ENCODE measurements at regions not wholly inside any gene's neighbourhood (a gene's known extent, or its start where the extent isn't known, plus 50 kb on each side); places are given as distances from the start of the nearest gene placed in this dataset.

DNA sequence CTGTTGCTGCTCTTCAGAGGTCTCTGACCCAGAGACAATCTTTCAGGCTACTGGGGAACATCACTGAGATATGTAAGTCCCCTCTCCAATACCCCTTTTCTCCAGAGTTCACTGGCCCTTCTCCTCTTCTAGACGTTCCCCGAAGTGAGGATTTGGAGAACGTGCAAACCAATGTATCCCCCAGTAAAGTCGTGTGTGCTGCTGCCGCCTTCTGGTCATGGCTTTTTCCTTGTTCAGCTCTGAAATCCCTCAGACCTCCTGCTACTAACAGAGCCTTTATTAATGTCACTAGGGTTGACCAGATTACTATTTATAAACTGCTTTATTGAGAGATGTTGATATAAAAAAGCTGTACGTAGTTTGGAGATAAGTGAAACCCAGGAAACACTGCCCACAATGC is 1028.6 kb downstream of the CDH9 start:
- no peak for TF ChIP-seq GTF2F1 (IDR thresholded peaks at IDR 0.05; ENCODE audit: low read length)
- TF ChIP-seq ARNT (IDR thresholded peaks at IDR 0.05): no peak
- no peak for TF ChIP-seq NFE2L1 (CRISPR knock-in tag; IDR thresholded peaks at IDR 0.05; ENCODE audit: borderline replicate concordance)
- TF ChIP-seq RXRA (CRISPR knock-in tag; IDR thresholded peaks at IDR 0.05): no peak
- TF ChIP-seq, protein P1, sequence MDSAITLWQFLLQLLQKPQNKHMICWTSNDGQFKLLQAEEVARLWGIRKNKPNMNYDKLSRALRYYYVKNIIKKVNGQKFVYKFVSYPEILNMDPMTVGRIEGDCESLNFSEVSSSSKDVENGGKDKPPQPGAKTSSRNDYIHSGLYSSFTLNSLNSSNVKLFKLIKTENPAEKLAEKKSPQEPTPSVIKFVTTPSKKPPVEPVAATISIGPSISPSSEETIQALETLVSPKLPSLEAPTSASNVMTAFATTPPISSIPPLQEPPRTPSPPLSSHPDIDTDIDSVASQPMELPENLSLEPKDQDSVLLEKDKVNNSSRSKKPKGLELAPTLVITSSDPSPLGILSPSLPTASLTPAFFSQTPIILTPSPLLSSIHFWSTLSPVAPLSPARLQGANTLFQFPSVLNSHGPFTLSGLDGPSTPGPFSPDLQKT (CRISPR knock-in tag; IDR thresholded peaks at IDR 0.05; ENCODE audit: borderline replicate concordance): no peak
- TF ChIP-seq, protein P2, sequence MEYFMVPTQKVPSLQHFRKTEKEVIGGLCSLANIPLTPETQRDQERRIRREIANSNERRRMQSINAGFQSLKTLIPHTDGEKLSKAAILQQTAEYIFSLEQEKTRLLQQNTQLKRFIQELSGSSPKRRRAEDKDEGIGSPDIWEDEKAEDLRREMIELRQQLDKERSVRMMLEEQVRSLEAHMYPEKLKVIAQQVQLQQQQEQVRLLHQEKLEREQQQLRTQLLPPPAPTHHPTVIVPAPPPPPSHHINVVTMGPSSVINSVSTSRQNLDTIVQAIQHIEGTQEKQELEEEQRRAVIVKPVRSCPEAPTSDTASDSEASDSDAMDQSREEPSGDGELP (IDR thresholded peaks at IDR 0.05; ENCODE audit: borderline replicate concordance, low read depth): no peak
- TF ChIP-seq, protein P3, sequence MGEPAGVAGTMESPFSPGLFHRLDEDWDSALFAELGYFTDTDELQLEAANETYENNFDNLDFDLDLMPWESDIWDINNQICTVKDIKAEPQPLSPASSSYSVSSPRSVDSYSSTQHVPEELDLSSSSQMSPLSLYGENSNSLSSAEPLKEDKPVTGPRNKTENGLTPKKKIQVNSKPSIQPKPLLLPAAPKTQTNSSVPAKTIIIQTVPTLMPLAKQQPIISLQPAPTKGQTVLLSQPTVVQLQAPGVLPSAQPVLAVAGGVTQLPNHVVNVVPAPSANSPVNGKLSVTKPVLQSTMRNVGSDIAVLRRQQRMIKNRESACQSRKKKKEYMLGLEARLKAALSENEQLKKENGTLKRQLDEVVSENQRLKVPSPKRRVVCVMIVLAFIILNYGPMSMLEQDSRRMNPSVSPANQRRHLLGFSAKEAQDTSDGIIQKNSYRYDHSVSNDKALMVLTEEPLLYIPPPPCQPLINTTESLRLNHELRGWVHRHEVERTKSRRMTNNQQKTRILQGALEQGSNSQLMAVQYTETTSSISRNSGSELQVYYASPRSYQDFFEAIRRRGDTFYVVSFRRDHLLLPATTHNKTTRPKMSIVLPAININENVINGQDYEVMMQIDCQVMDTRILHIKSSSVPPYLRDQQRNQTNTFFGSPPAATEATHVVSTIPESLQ (CRISPR knock-in tag; conservative IDR thresholded peaks at IDR 0.05): no peak
- no peak for TF ChIP-seq SMARCC2 (IDR thresholded peaks at IDR 0.05)
- no peak for TF ChIP-seq ZNF883 (CRISPR knock-in tag; IDR thresholded peaks at IDR 0.05; ENCODE audit: not compliant biosample characterization)
- TF ChIP-seq, protein P4, sequence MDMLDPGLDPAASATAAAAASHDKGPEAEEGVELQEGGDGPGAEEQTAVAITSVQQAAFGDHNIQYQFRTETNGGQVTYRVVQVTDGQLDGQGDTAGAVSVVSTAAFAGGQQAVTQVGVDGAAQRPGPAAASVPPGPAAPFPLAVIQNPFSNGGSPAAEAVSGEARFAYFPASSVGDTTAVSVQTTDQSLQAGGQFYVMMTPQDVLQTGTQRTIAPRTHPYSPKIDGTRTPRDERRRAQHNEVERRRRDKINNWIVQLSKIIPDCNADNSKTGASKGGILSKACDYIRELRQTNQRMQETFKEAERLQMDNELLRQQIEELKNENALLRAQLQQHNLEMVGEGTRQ (IDR thresholded peaks at IDR 0.05; ENCODE audit: low read depth, low read length): no peak
- TF ChIP-seq, protein P4 (CRISPR knock-in tag; IDR thresholded peaks at IDR 0.05; ENCODE audit: borderline replicate concordance): no peak
- TF ChIP-seq FOSL2 (CRISPR knock-in tag; IDR thresholded peaks at IDR 0.05): no peak
- no peak for TF ChIP-seq ZNF10 (CRISPR knock-in tag; IDR thresholded peaks at IDR 0.05; ENCODE audit: borderline replicate concordance, low read depth)
- TF ChIP-seq YEATS2 (CRISPR knock-in tag; IDR thresholded peaks at IDR 0.05; ENCODE audit: borderline replicate concordance): no peak
